ENCODE measurements at regions not wholly inside any gene's neighbourhood (a gene's known extent, or its start where the extent isn't known, plus 50 kb on each side); places are given as distances from the start of the nearest gene placed in this dataset.

GRCh38 chr15:77783636-77784035 lies 150.9 kb upstream of the LINGO1 start:
- no peak for TF ChIP-seq CTCF (IDR thresholded peaks at IDR 0.05)
- Histone ChIP-seq H3K9me3 (peaks cover 0 to 6% of the 10 kb centered on the region in 2 donors), H3K36me3 (no peaks in the 10 kb centered on the region), H3K27me3 (no peaks in the 10 kb centered on the region), H3K27ac (no peak overlapping the region), H3K4me1 (no peaks in the 10 kb centered on the region), H3K4me3 (no peak overlapping the region)
- DNase-seq (ENCODE audit: low spot score) = no peak

- peaks cover 0 to 10% of the 10 kb centered on the region in 2 donors for H3K9me3 ChIP-seq
- TF ChIP-seq CTCF (IDR thresholded peaks at IDR 0.05) = no peak
- no peaks in the 10 kb centered on the region for H3K27me3 ChIP-seq
These were observed 150.0 kb upstream of the LINGO1 start for GRCh38 chr15:77782691-77783090.

GRCh38 chr15:77781946-77782240 lies 149.2 kb upstream of the LINGO1 start:
- Histone ChIP-seq H3K27ac (no peak overlapping the region), H3K27me3 (no peaks in the 10 kb centered on the region), H3K4me3 (no peak overlapping the region), H3K4me1 (no peaks in the 10 kb centered on the region), H3K36me3 (no peaks in the 10 kb centered on the region), H3K9me3 (peaks cover 0 to 10% of the 10 kb centered on the region in 2 donors)
- TF ChIP-seq CTCF (IDR thresholded peaks at IDR 0.05) = no peak
- no peak for DNase-seq (ENCODE audit: low spot score)

More at GRCh38 chr15:77782691-77783090, 150.0 kb upstream of the LINGO1 start:
- Histone ChIP-seq H3K36me3 (no peaks in the 10 kb centered on the region), H3K4me1 (no peaks in the 10 kb centered on the region), H3K4me3 (no peak overlapping the region), H3K27ac (no peak overlapping the region)
- no peak for DNase-seq (ENCODE audit: low spot score)

- no peak overlapping the region for H3K4me3 ChIP-seq
- no peaks in the 10 kb centered on the region for H3K27me3 ChIP-seq
- no peaks in the 10 kb centered on the region for H3K4me1 ChIP-seq
- no peak for DNase-seq (ENCODE audit: low spot score)
- peaks cover 0 to 10% of the 10 kb centered on the region in 2 donors for H3K9me3 ChIP-seq
- no peaks in the 10 kb centered on the region for H3K36me3 ChIP-seq
- H3K27ac ChIP-seq = no peak overlapping the region
- no peak for TF ChIP-seq CTCF (IDR thresholded peaks at IDR 0.05)
These were observed 148.6 kb upstream of the LINGO1 start for GRCh38 chr15:77781151-77781945.

GRCh38 chr15:77778802-77779201 lies 146.1 kb upstream of the LINGO1 start:
- no peaks in the 10 kb centered on the region for H3K27me3 ChIP-seq
- no peak overlapping the region for H3K27ac ChIP-seq
- no peak for DNase-seq (ENCODE audit: low spot score)
- TF ChIP-seq CTCF (IDR thresholded peaks at IDR 0.05) = no peak
- no peaks in the 10 kb centered on the region for H3K36me3 ChIP-seq
- H3K4me1 ChIP-seq = no peaks in the 10 kb centered on the region
- H3K4me3 ChIP-seq = no peak overlapping the region
- peaks cover 0 to 10% of the 10 kb centered on the region in 2 donors for H3K9me3 ChIP-seq

- no peak overlapping the region for H3K27ac ChIP-seq
- no peak for DNase-seq (ENCODE audit: low spot score)
- no peak overlapping the region for H3K4me3 ChIP-seq
These were observed 143.1 kb upstream of the LINGO1 start for GRCh38 chr15:77775837-77776236.

More at GRCh38 chr15:77775837-77776236, 143.1 kb upstream of the LINGO1 start:
- H3K4me1 ChIP-seq = no peaks in the 10 kb centered on the region
- peaks cover 0 to 9% of the 10 kb centered on the region in 2 donors for H3K9me3 ChIP-seq
- TF ChIP-seq CTCF (IDR thresholded peaks at IDR 0.05) = no peak
- no peaks in the 10 kb centered on the region for H3K27me3 ChIP-seq
- H3K36me3 ChIP-seq = no peaks in the 10 kb centered on the region
